Right ventricle myocardium inferior (tissue), 1 donor: ENCODE measurements at regions not wholly inside any gene's neighbourhood (a gene's known extent, or its start where the extent isn't known, plus 50 kb on each side); places are given as distances from the start of the nearest gene placed in this dataset.

Source experiments
- ATAC-seq: fragments of 200-7000 bp; cut with Tn5 transposase; one replicate; pipeline ENCODE4 v1.9.1; 2020; ENCODE audit warnings: mild to moderate bottlenecking, moderate library complexity
- DNase-seq: peaks from one replicate; pipeline ENCODE4 v3.0.0; 2021; ENCODE audit errors: missing footprints
- intact Hi-C: fragments of 100-400 bp; cut with DNase I; formaldehyde crosslinking; loops from one replicate; pipeline ENCODE4 v1.11.0; 2022
- donor health status: DM: no; HTN: yes; CAD: no; lungs with severe emphysema.

DNA sequence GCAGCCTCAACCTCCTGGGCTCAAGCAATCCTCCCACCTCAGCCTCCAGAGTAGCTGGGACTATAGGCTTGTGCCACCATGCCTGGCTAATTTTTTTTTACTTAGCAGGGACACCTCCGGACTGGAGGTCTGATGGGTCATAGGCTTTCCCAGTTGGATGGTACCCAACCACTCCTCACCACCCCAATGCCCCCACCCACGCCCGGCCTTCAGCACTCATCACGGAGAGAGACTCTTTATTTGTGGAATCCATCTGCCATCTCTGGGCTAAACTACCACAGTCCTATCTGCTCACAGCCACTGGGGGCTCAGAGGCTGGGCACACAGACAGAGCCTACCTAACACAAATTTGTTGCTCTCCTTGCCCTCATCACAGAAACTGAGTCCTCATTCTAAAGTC is 58.3 kb upstream of the STXBP1 start:
- DNase-seq (no peak), ATAC-seq (no peak)
- intact Hi-C loops, result no loop called here

GRCh38 chr9:127554966-127555839 is 56.9 kb upstream of the STXBP1 start:
- ATAC-seq, result no peak
- intact Hi-C loops, result no loop called here
- DNase-seq, result no peak

- intact Hi-C loops, result no loop called here
- peak; percentile 41 for ATAC-seq
- peak; percentile 79 for DNase-seq
Observed at GRCh38 chr9:127555840-127556820, 55.9 kb upstream of the STXBP1 start.

- no peak for DNase-seq
- no peak for ATAC-seq
- intact Hi-C loops, result no loop called here
Observed at GRCh38 chr9:127556871-127557270, 55.2 kb upstream of the STXBP1 start.

- intact Hi-C loops, result no loop called here
- peak; percentile 27 for ATAC-seq
- DNase-seq, result peak; percentile 26
Observed at GRCh38 chr9:127557466-127557869, 54.6 kb upstream of the STXBP1 start.

DNA sequence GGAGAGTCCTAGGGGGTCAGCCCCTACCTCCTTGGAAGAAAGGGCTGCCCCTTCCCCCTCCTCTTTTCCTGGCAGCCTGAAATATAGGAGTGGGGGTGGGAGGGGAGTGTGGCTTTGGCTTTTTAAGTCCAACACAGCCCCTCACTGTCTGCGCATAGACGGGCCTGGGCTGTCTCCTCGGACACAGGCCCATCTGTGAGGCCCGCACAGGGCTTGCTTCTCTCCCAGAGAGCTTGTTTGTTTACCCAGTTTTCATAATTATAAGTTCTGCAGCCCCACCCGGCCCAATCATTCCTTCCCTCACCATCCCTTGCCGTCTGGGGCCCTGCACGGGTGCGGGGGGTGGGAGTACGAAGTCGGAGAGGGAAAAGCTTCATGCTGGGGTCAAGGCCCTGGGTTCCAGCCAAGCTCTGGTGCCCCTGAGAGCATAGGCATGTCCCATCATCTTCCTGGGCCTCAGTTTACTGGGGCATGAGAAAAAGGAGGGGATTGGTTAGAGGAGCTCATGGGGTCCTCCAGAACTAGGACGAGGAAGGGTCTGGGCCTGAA is 54.0 kb upstream of the STXBP1 start:
- ATAC-seq (no peak), DNase-seq (peak; percentile 67)
- intact Hi-C loops, result no loop called here

DNA sequence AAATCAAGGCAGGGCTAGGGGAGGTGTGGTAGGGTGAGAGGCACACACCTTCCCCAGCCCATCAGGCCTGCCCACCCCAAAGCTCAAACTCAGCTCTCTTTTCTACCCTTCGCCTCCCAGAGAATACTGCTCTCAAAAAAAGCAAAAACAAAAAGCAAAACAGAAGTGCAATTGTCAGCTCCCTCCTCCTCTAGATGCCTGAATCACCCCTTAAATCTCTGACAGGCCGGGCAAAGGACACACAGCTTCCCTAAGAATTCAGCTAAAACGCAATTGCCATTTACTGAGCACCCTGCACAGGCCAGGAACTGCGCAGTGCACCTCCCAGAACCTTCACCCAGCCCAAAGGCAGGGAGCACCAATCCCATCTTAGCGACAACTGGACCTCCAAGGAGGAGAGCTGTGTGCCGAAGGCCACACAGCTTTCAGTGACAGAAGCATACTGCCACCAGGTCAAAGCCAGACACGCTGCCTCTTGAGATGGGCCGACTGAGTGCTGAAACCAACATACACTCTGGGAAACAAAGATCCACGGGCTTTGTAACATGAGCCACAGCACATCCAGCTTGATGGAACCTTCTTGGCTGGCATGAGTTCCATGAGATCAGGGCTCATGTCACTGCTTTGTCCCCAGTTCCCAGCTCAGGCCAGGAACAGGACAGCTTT is 53.4 kb upstream of the STXBP1 start:
- ATAC-seq (no peak), DNase-seq (peak; percentile 16)
- intact Hi-C loops, result no loop called here

DNA sequence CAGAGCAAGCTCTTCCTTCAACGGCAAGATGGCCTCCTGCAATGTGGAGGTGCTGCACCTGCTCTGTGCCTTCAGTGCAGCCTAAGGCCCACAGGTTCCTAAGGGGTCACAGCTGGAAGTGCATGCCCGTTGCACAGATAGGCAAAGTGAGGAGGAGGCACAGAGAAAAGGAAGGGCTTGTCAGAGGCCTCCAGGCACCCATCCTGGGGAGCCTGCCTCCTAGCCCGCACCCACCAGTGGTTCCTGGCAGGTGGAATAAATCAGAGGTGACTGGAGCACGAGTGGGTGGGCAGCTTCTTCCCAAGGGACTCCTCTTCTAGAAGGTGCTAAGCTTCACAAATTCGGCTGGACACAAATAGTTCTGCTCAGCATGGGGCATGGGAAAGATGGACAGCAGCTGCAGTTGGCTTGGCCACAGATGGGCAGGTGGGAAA is 52.8 kb upstream of the STXBP1 start:
- ATAC-seq (no peak), DNase-seq (peak; percentile 26)
- intact Hi-C loops, result no loop called here

- peak; percentile 56 for ATAC-seq
- intact Hi-C loops, result no loop called here
- DNase-seq, result peak; percentile 87
Observed at GRCh38 chr9:127561491-127562278, 50.4 kb upstream of the STXBP1 start.
